IMR-90 (cell line): ENCODE measurements at regions not wholly inside any gene's neighbourhood (a gene's known extent, or its start where the extent isn't known, plus 50 kb on each side); places are given as distances from the start of the nearest gene placed in this dataset.

ENCODE experiments used
- ATAC-seq: fragments of 200-7000 bp; cut with Tn5 transposase; 2 replicates; pipeline ENCODE4 v1.9.1; 2020; ENCODE audit warnings: low read depth, mild to moderate bottlenecking, moderate library complexity
- BruUV-seq: library from RNA; stranded (reverse); fragments of 400-500 nt; replicated peaks from 2 replicates; lab custom pipeline; 2021; lab: Mats Ljungman, UMichigan
- CTCF ChIA-PET: fragments of 300-600 bp; formaldehyde crosslinking; extraction: SDS; loops from one replicate; lab custom pipeline; 2021; ENCODE audit warnings: antibody characterized with exemption; lab: Yijun Ruan, JAX
- POLR2A ChIA-PET: fragments of 300-600 bp; sonication (Branson Sonifier 250); formaldehyde crosslinking; loops from one replicate; lab custom pipeline; 2022; ENCODE audit warnings: antibody characterized with exemption; ENCODE audit not compliant: unreplicated experiment; lab: Charles Lee
- DNase-seq: peaks from one replicate; pipeline ENCODE4 v3.0.0; 2013
- H2AFZ ChIP-seq: replicated peaks from 2 replicates; pipeline ENCODE3; 2013; ENCODE audit warnings: low read length, mild to moderate bottlenecking; ENCODE audit not compliant: poor library complexity
- H2AK5ac ChIP-seq: 2 replicates; pipeline ENCODE4 v1.6.1; 2013; ENCODE audit warnings: low read depth, low read length, inconsistent platforms
- H2AK9ac ChIP-seq: replicated peaks from 2 replicates; pipeline ENCODE3; 2013; ENCODE audit warnings: mild to moderate bottlenecking, low read depth, low read length, moderate library complexity; ENCODE audit not compliant: poor library complexity
- H2BK120ac ChIP-seq: 2 replicates; pipeline ENCODE4 v1.6.1; 2013; ENCODE audit warnings: low read depth, low read length, inconsistent platforms
- H2BK15ac ChIP-seq: 3 replicates; pipeline ENCODE4 v1.6.1; 2013; ENCODE audit warnings: low read depth, low read length, inconsistent platforms
- H2BK20ac ChIP-seq: 2 replicates; pipeline ENCODE4 v1.6.1; 2013; ENCODE audit warnings: low read depth, mild to moderate bottlenecking, inconsistent platforms, low read length, moderate library complexity
- H2BK5ac ChIP-seq: 2 replicates; pipeline ENCODE4 v1.6.1; 2013; ENCODE audit warnings: mild to moderate bottlenecking, low read depth, low read length, inconsistent platforms; ENCODE audit not compliant: poor library complexity, severe bottlenecking
- H3K14ac ChIP-seq: replicated peaks from 2 replicates; pipeline ENCODE4 v1.6.1; 2013; ENCODE audit warnings: low read depth, low read length, inconsistent platforms
- H3K18ac ChIP-seq: 2 replicates; pipeline ENCODE4 v1.6.1; 2013; ENCODE audit warnings: low read depth, low read length, control low read depth
- H3K23ac ChIP-seq: 2 replicates; pipeline ENCODE4 v1.6.1; 2013; ENCODE audit warnings: low read depth, low read length, inconsistent platforms
- H3K27ac ChIP-seq: 2 replicates; pipeline ENCODE4 v1.5.1; 2013; ENCODE audit warnings: mild to moderate bottlenecking, control low read depth, low read length; ENCODE audit not compliant: insufficient read depth
- H3K27me3 ChIP-seq: 2 replicates; pipeline ENCODE4 v1.6.1; 2013; ENCODE audit warnings: low read length; ENCODE audit not compliant: control insufficient read depth, insufficient read depth
- H3K36me3 ChIP-seq: 2 replicates; pipeline ENCODE4 v1.6.1; 2013; ENCODE audit warnings: low read length, mixed read lengths; ENCODE audit not compliant: control insufficient read depth, insufficient read depth
- H3K4ac ChIP-seq: 2 replicates; pipeline ENCODE4 v1.6.1; 2013; ENCODE audit warnings: low read depth, low read length, inconsistent platforms
- H3K4me1 ChIP-seq: 2 replicates; pipeline ENCODE4 v1.6.1; 2013; ENCODE audit warnings: low read length, mixed read lengths; ENCODE audit not compliant: control insufficient read depth, insufficient read depth
- H3K4me2 ChIP-seq: 2 replicates; pipeline ENCODE4 v1.6.1; 2013; ENCODE audit warnings: low read depth, mild to moderate bottlenecking, control low read depth, low read length, moderate library complexity
- H3K4me3 ChIP-seq: 2 replicates; pipeline ENCODE4 v1.5.1; 2013; ENCODE audit warnings: low read depth, mild to moderate bottlenecking, control low read depth, low read length, moderate library complexity; ENCODE audit not compliant: insufficient read depth
- H3K56ac ChIP-seq: 2 replicates; pipeline ENCODE4 v1.6.1; 2013; ENCODE audit warnings: low read length, inconsistent platforms; ENCODE audit not compliant: insufficient read depth; ENCODE audit errors: extremely low read depth
- H3K79me1 ChIP-seq, 2 experiments: 2 replicates each; pipeline ENCODE4 v1.6.1; 2013; ENCODE audit warnings: low read length in 2 of 2, inconsistent platforms in 1 of 2, low read depth in 1 of 2
- H3K9ac ChIP-seq: 2 replicates; pipeline ENCODE4 v1.6.1; 2013; ENCODE audit warnings: low read depth, low read length, control low read depth
- H3K9me1 ChIP-seq: 2 replicates; pipeline ENCODE4 v1.6.1; 2013; ENCODE audit warnings: low read length, inconsistent platforms; ENCODE audit not compliant: insufficient read depth
- H3K9me3 ChIP-seq: 2 replicates; pipeline ENCODE4 v1.6.1; 2013; ENCODE audit warnings: low read length; ENCODE audit not compliant: control insufficient read depth, insufficient read depth
- H4K20me1 ChIP-seq: 2 replicates; pipeline ENCODE4 v1.6.1; 2013; ENCODE audit warnings: low read length, inconsistent platforms; ENCODE audit not compliant: insufficient read depth
- H4K5ac ChIP-seq: 2 replicates; pipeline ENCODE4 v1.6.1; 2013; ENCODE audit warnings: mild to moderate bottlenecking, low read depth, low read length, control low read depth
- H4K8ac ChIP-seq, 2 experiments: 2 replicates each; pipeline ENCODE4 v1.6.1; 2013; ENCODE audit warnings: low read depth in 2 of 2, low read length in 2 of 2, control low read depth in 1 of 2, inconsistent platforms in 1 of 2
- H4K91ac ChIP-seq: 2 replicates; pipeline ENCODE4 v1.6.1; 2013; ENCODE audit warnings: low read depth, low read length, inconsistent platforms; ENCODE audit not compliant: insufficient read depth
- CEBPB ChIP-seq: IDR thresholded peaks from 2 replicates; pipeline ENCODE4 v1.6.1; 2012; ENCODE audit warnings: low read depth, low read length, improper control_type of control experiment
- FOS ChIP-seq: fragments of 150-350 bp; IDR thresholded peaks from 2 replicates; pipeline ENCODE4 v1.6.1; 2016; ENCODE audit warnings: low read depth, low read length
- MAFK ChIP-seq: IDR thresholded peaks from 2 replicates; pipeline ENCODE4 v1.6.1; 2012; ENCODE audit warnings: low read depth, low read length, improper control_type of control experiment
- MAZ ChIP-seq: IDR thresholded peaks from 2 replicates; pipeline ENCODE4 v1.6.1; 2012; ENCODE audit warnings: low read depth, mild to moderate bottlenecking, low read length, improper control_type of control experiment, moderate library complexity, borderline replicate concordance
- MXI1 ChIP-seq: IDR thresholded peaks from 2 replicates; pipeline ENCODE4 v1.6.1; 2012; ENCODE audit warnings: low read depth, mild to moderate bottlenecking, low read length, moderate library complexity, borderline replicate concordance
- NFE2L2 ChIP-seq: fragments of 150-350 bp; IDR thresholded peaks from 2 replicates; pipeline ENCODE4 v1.6.1; 2016; ENCODE audit warnings: low read depth, mild to moderate bottlenecking, low read length
- POLR2A ChIP-seq: IDR thresholded peaks from 2 replicates; pipeline ENCODE4 v1.6.1; 2012; ENCODE audit warnings: mild to moderate bottlenecking, low read depth, low read length
- RCOR1 ChIP-seq: IDR thresholded peaks from 2 replicates; pipeline ENCODE4 v1.6.1; 2012; ENCODE audit warnings: mild to moderate bottlenecking, low read length, improper control_type of control experiment; ENCODE audit not compliant: insufficient replicate concordance
- RFX5 ChIP-seq: IDR thresholded peaks from 2 replicates; pipeline ENCODE4 v1.8.0; 2012; ENCODE audit warnings: low read depth, mild to moderate bottlenecking, low read length, moderate library complexity
- WGBS, 2 experiments: methylation state at CpG; one replicate each; pipeline versions ENCODE4 v1.1.5 to v1.1.7; 2013; ENCODE audit warnings: missing lambda C conversion rate in 2 of 2; ENCODE audit not compliant: insufficient read length in 1 of 2; ENCODE audit errors: extremely low coverage in 2 of 2; 5-methylcytosine and 5-hydroxymethylcytosine counted together
- dilution Hi-C: fragments of 300-500 bp; cut with HindIII; formaldehyde crosslinking; loops from one replicate; pipeline ENCODE4 v1.14.3; 2018; ENCODE audit warnings: low sequenced_read_pairs; ENCODE audit not compliant: unreplicated experiment
- in situ Hi-C: fragments of 300-500 bp; cut with MboI; formaldehyde crosslinking; loops from 3 replicates; pipeline ENCODE4 v1.14.3; 2019; ENCODE audit warnings: low sequenced_read_pairs, inconsistent platforms, mixed read lengths
- intact Hi-C: fragments of 100-400 bp; cut with micrococcal nuclease; formaldehyde crosslinking; loops from 2 replicates; pipeline ENCODE4 v1.10.0; 2022
- TF ChIP-seq, protein P1 (sequence below): fragments of 150-350 bp; IDR thresholded peaks from 2 replicates; pipeline ENCODE4 v1.6.1; 2016; ENCODE audit warnings: low read depth, mild to moderate bottlenecking, low read length, moderate library complexity, borderline replicate concordance
- TF ChIP-seq, protein P2 (sequence below): fragments of 150-350 bp; IDR thresholded peaks from 2 replicates; pipeline ENCODE4 v1.6.1; 2017; ENCODE audit warnings: mild to moderate bottlenecking, antibody characterized with exemption, low read length, low read depth

DNA sequence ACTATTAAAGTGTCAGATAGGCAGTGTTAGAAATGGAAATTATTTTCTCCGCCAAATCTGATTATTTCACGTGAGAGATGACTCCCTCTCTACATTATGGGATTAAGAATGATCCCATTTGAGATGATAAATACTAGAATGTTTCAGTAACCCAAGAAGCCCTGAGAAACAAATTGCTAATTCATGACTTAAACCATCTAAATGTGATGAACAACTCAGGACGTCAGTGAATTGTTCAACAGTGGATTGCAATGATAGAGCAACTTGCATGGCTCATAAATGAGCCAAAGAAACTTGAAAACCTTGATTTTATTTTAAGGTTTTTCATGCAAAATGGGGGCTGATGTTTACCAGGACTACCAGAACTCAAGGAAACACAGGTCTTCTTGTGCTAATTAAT is 350.5 kb upstream of the WWC1 start:
- H2BK20ac ChIP-seq = no peak overlapping the region
- no peaks in the 10 kb centered on the region for H3K79me1 ChIP-seq
- no peak overlapping the region for H3K14ac ChIP-seq
- ChIA-PET POLR2A (no interaction called here), CTCF (no interaction called here)
- H3K27ac ChIP-seq = no peak overlapping the region
- peaks cover 7% of the 10 kb centered on the region for H3K4me1 ChIP-seq
- in situ Hi-C loops = loop anchor here (10.0 kb wide), 1 partner anchor 216 kb away; no protein-coding TSS in a partner anchor
- H2AFZ ChIP-seq = no peak overlapping the region
- H2AK5ac ChIP-seq = no peak overlapping the region
- H3K4me3 ChIP-seq = no peak overlapping the region
- H3K9me1 ChIP-seq = no peaks in the 10 kb centered on the region
- no peak overlapping the region for H3K9ac ChIP-seq
- H3K27me3 ChIP-seq = no peaks in the 10 kb centered on the region
- no peaks in the 10 kb centered on the region for H3K36me3 ChIP-seq
- DNase-seq = peak; percentile 44
- no peak overlapping the region for H3K56ac ChIP-seq
- no peak overlapping the region for H2BK5ac ChIP-seq
- no peak overlapping the region for H3K18ac ChIP-seq
- no CpG with 5 or more reads among the region's 3 CpGs for WGBS, 2 experiments
- no peaks in the 10 kb centered on the region for H3K9me3 ChIP-seq
- H3K4ac ChIP-seq = no peak overlapping the region
- H3K23ac ChIP-seq = no peak overlapping the region
- H3K4me2 ChIP-seq = no peak overlapping the region
- BruUV-seq = no TSS peak
- no peak overlapping the region for H2AK9ac ChIP-seq
- no peak overlapping the region for H2BK120ac ChIP-seq
- intact Hi-C loops = no loop called here
- TF ChIP-seq RCOR1 = no peak
- TF ChIP-seq RFX5 = no peak
- TF ChIP-seq POLR2A = no peak
- TF ChIP-seq, protein P1, sequence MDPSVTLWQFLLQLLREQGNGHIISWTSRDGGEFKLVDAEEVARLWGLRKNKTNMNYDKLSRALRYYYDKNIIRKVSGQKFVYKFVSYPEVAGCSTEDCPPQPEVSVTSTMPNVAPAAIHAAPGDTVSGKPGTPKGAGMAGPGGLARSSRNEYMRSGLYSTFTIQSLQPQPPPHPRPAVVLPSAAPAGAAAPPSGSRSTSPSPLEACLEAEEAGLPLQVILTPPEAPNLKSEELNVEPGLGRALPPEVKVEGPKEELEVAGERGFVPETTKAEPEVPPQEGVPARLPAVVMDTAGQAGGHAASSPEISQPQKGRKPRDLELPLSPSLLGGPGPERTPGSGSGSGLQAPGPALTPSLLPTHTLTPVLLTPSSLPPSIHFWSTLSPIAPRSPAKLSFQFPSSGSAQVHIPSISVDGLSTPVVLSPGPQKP = no peak
- TF ChIP-seq NFE2L2 = no peak
- no peak for TF ChIP-seq MAZ
- TF ChIP-seq MAFK = no peak
- TF ChIP-seq MXI1 = no peak
- no peak for TF ChIP-seq FOS
- TF ChIP-seq, protein P2, sequence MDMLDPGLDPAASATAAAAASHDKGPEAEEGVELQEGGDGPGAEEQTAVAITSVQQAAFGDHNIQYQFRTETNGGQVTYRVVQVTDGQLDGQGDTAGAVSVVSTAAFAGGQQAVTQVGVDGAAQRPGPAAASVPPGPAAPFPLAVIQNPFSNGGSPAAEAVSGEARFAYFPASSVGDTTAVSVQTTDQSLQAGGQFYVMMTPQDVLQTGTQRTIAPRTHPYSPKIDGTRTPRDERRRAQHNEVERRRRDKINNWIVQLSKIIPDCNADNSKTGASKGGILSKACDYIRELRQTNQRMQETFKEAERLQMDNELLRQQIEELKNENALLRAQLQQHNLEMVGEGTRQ = no peak
- TF ChIP-seq CEBPB = no peak
- no peak overlapping the region for H4K91ac ChIP-seq
- H2BK15ac ChIP-seq = no peak overlapping the region
- no peak overlapping the region for H4K5ac ChIP-seq
- no peak overlapping the region for H4K8ac ChIP-seq
- no peaks in the 10 kb centered on the region for H4K20me1 ChIP-seq
- dilution Hi-C loops = no loop called here
- no peak for ATAC-seq
